ENCODE measurements at regions not wholly inside any gene's neighbourhood (a gene's known extent, or its start where the extent isn't known, plus 50 kb on each side); places are given as distances from the start of the nearest gene placed in this dataset.

- intact Hi-C loops (cut with micrococcal nuclease), result no loop called here
- H3K4me3 ChIP-seq, result no peak overlapping the region
- no peak for TF ChIP-seq CTCF (IDR thresholded peaks at IDR 0.05; ENCODE audit: borderline replicate concordance)
- H3K27ac ChIP-seq (replicated peaks), result no peak overlapping the region
- H3K9me3 ChIP-seq (replicated peaks), result peaks cover 34% of the 10 kb centered on the region
- no peaks in the 10 kb centered on the region for H3K36me3 ChIP-seq
- no peaks in the 10 kb centered on the region for H3K27me3 ChIP-seq (ENCODE audit: low read depth)
- no peaks in the 10 kb centered on the region for H3K4me1 ChIP-seq
- DNase-seq, result no peak
These were observed 999.7 kb upstream of the LRRTM1 start for GRCh38 chr2:81304154-81304830.

- Histone ChIP-seq H3K27ac (replicated peaks) (no peak overlapping the region), H3K4me1 (no peaks in the 10 kb centered on the region), H3K36me3 (no peaks in the 10 kb centered on the region), H3K9me3 (replicated peaks) (peaks cover 35% of the 10 kb centered on the region), H3K27me3 (ENCODE audit: low read depth) (no peaks in the 10 kb centered on the region), H3K4me3 (no peak overlapping the region)
- intact Hi-C loops (cut with micrococcal nuclease), result no loop called here
- no peak for DNase-seq
- TF ChIP-seq CTCF (IDR thresholded peaks at IDR 0.05; ENCODE audit: borderline replicate concordance), result no peak
These were observed 998.8 kb upstream of the LRRTM1 start for GRCh38 chr2:81303321-81303720.

GRCh38 chr2:81299841-81300240 is 995.3 kb upstream of the LRRTM1 start:
- H3K36me3 ChIP-seq, result no peaks in the 10 kb centered on the region
- H3K9me3 ChIP-seq (replicated peaks), result peaks cover 35% of the 10 kb centered on the region
- DNase-seq, result no peak
- intact Hi-C loops (cut with micrococcal nuclease), result no loop called here
- no peak overlapping the region for H3K4me3 ChIP-seq
- no peak for TF ChIP-seq CTCF (IDR thresholded peaks at IDR 0.05; ENCODE audit: borderline replicate concordance)
- H3K27me3 ChIP-seq (ENCODE audit: low read depth), result no peaks in the 10 kb centered on the region
- no peaks in the 10 kb centered on the region for H3K4me1 ChIP-seq
- H3K27ac ChIP-seq (replicated peaks), result no peak overlapping the region

- H3K27ac ChIP-seq (replicated peaks), result no peak overlapping the region
- H3K9me3 ChIP-seq (replicated peaks), result peaks cover 61% of the 10 kb centered on the region
- TF ChIP-seq CTCF (IDR thresholded peaks at IDR 0.05; ENCODE audit: borderline replicate concordance), result no peak
- no peaks in the 10 kb centered on the region for H3K36me3 ChIP-seq
- no peaks in the 10 kb centered on the region for H3K4me1 ChIP-seq
- intact Hi-C loops (cut with micrococcal nuclease), result no loop called here
- no peak overlapping the region for H3K4me3 ChIP-seq
- H3K27me3 ChIP-seq (ENCODE audit: low read depth), result no peaks in the 10 kb centered on the region
- DNase-seq, result no peak
These were observed 986.3 kb upstream of the LRRTM1 start for GRCh38 chr2:81290846-81291245.

- Histone ChIP-seq H3K27ac (replicated peaks) (no peak overlapping the region), H3K4me3 (no peak overlapping the region), H3K9me3 (replicated peaks) (peaks cover 18% of the 10 kb centered on the region), H3K27me3 (ENCODE audit: low read depth) (no peaks in the 10 kb centered on the region), H3K36me3 (no peaks in the 10 kb centered on the region), H3K4me1 (no peaks in the 10 kb centered on the region)
- no peak for DNase-seq
- intact Hi-C loops (cut with micrococcal nuclease), result no loop called here
- TF ChIP-seq CTCF (IDR thresholded peaks at IDR 0.05; ENCODE audit: borderline replicate concordance), result no peak
These were observed 978.5 kb upstream of the LRRTM1 start for GRCh38 chr2:81283081-81283480.

Data from left ventricle myocardium inferior (tissue), 1 donor.